Transverse colon (tissue), 4 donors: ENCODE measurements at regions not wholly inside any gene's neighbourhood (a gene's known extent, or its start where the extent isn't known, plus 50 kb on each side); places are given as distances from the start of the nearest gene placed in this dataset.

Experiments
- DNase-seq: peaks from one replicate; pipeline ENCODE4 v3.0.0-alpha.2; 2019
- H3K27ac ChIP-seq, 4 donors: fragments of 200-600 bp; sonication (generic); 2 replicates each; pipeline ENCODE4 v1.5.1; 2016 to 2018; ENCODE audit warnings: inconsistent platforms in 4 of 4
- H3K27me3 ChIP-seq: fragments of 200-600 bp; sonication (generic); 2 replicates; pipeline ENCODE4 v1.5.1; 2017; ENCODE audit warnings: inconsistent platforms
- H3K36me3 ChIP-seq, 4 donors: fragments of 200-600 bp; sonication (generic); 2 replicates each; pipeline ENCODE4 v1.5.1; 2017 to 2019; ENCODE audit warnings: inconsistent platforms in 4 of 4
- H3K4me1 ChIP-seq, 4 donors: fragments of 200-600 bp; sonication (generic); 2 replicates each; pipeline ENCODE4 v1.5.1; 2017 to 2020; ENCODE audit warnings: inconsistent platforms in 4 of 4
- H3K4me3 ChIP-seq, 4 donors: fragments of 200-600 bp; sonication (generic); 1 replicate in 1 of 4; 2 replicates in 3 of 4; pipeline versions ENCODE4 v1.5.1 to v1.6.1; 2017 to 2019; ENCODE audit warnings: inconsistent platforms in 4 of 4
- H3K9me3 ChIP-seq, 2 donors: fragments of 200-600 bp; sonication (generic); 2 replicates each; pipeline ENCODE4 v1.5.1; 2017 to 2019; ENCODE audit warnings: inconsistent platforms in 2 of 2
- EP300 ChIP-seq: sonication (generic); formaldehyde crosslinking; IDR thresholded peaks from one replicate; pipeline ENCODE4 v1.6.1; 2017; ENCODE audit warnings: antibody characterized with exemption, low read depth
- POLR2A ChIP-seq: fragments of 450-650 bp; IDR thresholded peaks from one replicate; pipeline ENCODE4 v1.6.1; 2016; ENCODE audit warnings: antibody characterized with exemption, mild to moderate bottlenecking, moderate library complexity
- POLR2AphosphoS5 ChIP-seq, 3 donors: sonication (generic); formaldehyde crosslinking; IDR thresholded peaks; one replicate each; pipeline ENCODE4 v1.6.1; 2016; ENCODE audit warnings: antibody characterized with exemption in 3 of 3
- WGBS, 2 donors: methylation state at CpG; one replicate each; pipeline ENCODE4 v1.1.5; 2018; ENCODE audit warnings: low coverage in 1 of 2; 5-methylcytosine and 5-hydroxymethylcytosine counted together
- in situ Hi-C, 4 donors: fragments of 200-750 bp; cut with MboI; loops; one replicate each; pipeline versions ENCODE4 v1.15.0 to v1.15.1; 2017; ENCODE audit warnings: low sequenced_read_pairs in 3 of 4, low pct_ligation_motif_present in 1 of 4, low pct_unique_long_range_greater_than_20kb in 1 of 4
- intact Hi-C: fragments of 100-400 bp; cut with DNase I; formaldehyde crosslinking; loops from one replicate; pipeline ENCODE4 v1.15.1; 2023; ENCODE audit warnings: low total_unique reads
- TF ChIP-seq, protein P1 (sequence below), 5 experiments: fragments of 200-600 bp in 3 of 5; fragments of 450-650 bp in 2 of 5; sonication (generic) in 3 of 5; IDR thresholded peaks; 1 replicate in 2 of 5; 2 replicates in 3 of 5; pipeline ENCODE4 v1.5.1; 2016 to 2017; ENCODE audit warnings: antibody characterized with exemption in 5 of 5, inconsistent platforms in 3 of 5, mild to moderate bottlenecking in 2 of 5, moderate library complexity in 1 of 5

DNA sequence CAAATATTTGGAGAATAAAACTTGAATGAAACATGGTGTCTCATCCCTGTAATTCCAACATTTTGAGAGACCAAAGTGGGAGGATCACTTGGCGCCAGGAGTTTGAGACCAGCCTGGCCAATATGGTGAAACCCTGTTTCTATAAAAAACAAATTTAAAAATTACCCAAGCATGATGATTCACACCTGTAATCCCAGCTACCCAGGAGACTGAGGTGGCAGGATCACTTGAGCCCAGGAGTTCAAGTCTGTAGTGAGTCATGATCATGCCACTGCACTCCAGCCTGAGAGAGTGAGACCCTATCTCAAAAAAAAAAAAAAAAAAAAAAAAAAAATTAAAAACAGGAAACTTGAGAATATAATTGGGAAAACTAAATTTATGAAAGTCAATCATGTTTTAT is 481.1 kb downstream of the SEMA3D start:
- H3K4me1 ChIP-seq, result no peaks in the 10 kb centered on the region
- H3K4me3 ChIP-seq, result no peak overlapping the region
- no peak for DNase-seq
- no peak overlapping the region for H3K27ac ChIP-seq
- H3K9me3 ChIP-seq, result no peaks in the 10 kb centered on the region
- 100% methylated on average over 1 of the region's 1 CpG for WGBS, 2 donors
- intact Hi-C loops (no loop called here), in situ Hi-C loops (no loop called here)
- H3K27me3 ChIP-seq, result no peaks in the 10 kb centered on the region
- H3K36me3 ChIP-seq, result no peaks in the 10 kb centered on the region
- TF ChIP-seq POLR2A (no peak), EP300 (no peak), POLR2AphosphoS5 (IDR thresholded peaks at IDR 0.05) (no peak)
- TF ChIP-seq, protein P1, sequence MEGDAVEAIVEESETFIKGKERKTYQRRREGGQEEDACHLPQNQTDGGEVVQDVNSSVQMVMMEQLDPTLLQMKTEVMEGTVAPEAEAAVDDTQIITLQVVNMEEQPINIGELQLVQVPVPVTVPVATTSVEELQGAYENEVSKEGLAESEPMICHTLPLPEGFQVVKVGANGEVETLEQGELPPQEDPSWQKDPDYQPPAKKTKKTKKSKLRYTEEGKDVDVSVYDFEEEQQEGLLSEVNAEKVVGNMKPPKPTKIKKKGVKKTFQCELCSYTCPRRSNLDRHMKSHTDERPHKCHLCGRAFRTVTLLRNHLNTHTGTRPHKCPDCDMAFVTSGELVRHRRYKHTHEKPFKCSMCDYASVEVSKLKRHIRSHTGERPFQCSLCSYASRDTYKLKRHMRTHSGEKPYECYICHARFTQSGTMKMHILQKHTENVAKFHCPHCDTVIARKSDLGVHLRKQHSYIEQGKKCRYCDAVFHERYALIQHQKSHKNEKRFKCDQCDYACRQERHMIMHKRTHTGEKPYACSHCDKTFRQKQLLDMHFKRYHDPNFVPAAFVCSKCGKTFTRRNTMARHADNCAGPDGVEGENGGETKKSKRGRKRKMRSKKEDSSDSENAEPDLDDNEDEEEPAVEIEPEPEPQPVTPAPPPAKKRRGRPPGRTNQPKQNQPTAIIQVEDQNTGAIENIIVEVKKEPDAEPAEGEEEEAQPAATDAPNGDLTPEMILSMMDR (IDR thresholded peaks at IDR 0.05), result no peak

DNA sequence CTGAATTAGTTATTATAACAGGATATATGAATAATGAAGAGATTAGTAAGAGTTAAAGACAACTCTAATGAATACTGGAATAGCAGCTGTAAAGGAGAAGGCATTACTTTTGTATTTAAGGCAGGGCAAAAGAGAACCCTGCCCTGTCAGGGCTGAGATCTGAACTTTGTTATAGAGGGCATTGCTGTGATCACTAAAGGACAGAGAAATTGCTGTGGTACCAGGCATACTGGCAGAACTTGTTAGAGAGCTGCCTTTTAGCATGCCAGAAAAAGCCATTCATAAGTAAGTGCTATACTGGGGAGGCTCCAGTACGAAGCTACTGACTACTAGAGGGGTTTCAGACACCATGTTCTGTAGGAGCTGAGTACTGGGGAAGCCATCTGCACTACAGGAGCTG is 481.8 kb downstream of the SEMA3D start:
- no peak overlapping the region for H3K27ac ChIP-seq
- H3K4me3 ChIP-seq, result no peak overlapping the region
- in situ Hi-C loops (no loop called here), intact Hi-C loops (no loop called here)
- H3K36me3 ChIP-seq, result no peaks in the 10 kb centered on the region
- DNase-seq, result no peak
- no peak for TF ChIP-seq EP300
- no peak for TF ChIP-seq POLR2AphosphoS5 (IDR thresholded peaks at IDR 0.05)
- TF ChIP-seq, protein P1 (IDR thresholded peaks at IDR 0.05), result no peak
- TF ChIP-seq POLR2A, result no peak
- H3K27me3 ChIP-seq, result no peaks in the 10 kb centered on the region
- no peaks in the 10 kb centered on the region for H3K9me3 ChIP-seq
- 64% methylated on average over 1 of the region's 1 CpG; no CpG with 5 or more reads in 1 of the 2 donors for WGBS, 2 donors
- no peaks in the 10 kb centered on the region for H3K4me1 ChIP-seq

- in situ Hi-C loops, result no loop called here
- Histone ChIP-seq H3K36me3 (no peaks in the 10 kb centered on the region), H3K4me1 (no peaks in the 10 kb centered on the region), H3K27ac (no peak overlapping the region), H3K27me3 (no peaks in the 10 kb centered on the region), H3K9me3 (no peaks in the 10 kb centered on the region), H3K4me3 (no peak overlapping the region)
- intact Hi-C loops, result no loop called here
- WGBS, 2 donors, result 72 to 82% methylated on average over 4 of the region's 4 CpGs
- no peak for DNase-seq
- TF ChIP-seq, protein P1 (IDR thresholded peaks at IDR 0.05), result no peak
- TF ChIP-seq POLR2A (no peak), EP300 (no peak), POLR2AphosphoS5 (IDR thresholded peaks at IDR 0.05) (no peak)
These were observed 482.5 kb downstream of the SEMA3D start for GRCh38 chr7:84704380-84704779.

DNA sequence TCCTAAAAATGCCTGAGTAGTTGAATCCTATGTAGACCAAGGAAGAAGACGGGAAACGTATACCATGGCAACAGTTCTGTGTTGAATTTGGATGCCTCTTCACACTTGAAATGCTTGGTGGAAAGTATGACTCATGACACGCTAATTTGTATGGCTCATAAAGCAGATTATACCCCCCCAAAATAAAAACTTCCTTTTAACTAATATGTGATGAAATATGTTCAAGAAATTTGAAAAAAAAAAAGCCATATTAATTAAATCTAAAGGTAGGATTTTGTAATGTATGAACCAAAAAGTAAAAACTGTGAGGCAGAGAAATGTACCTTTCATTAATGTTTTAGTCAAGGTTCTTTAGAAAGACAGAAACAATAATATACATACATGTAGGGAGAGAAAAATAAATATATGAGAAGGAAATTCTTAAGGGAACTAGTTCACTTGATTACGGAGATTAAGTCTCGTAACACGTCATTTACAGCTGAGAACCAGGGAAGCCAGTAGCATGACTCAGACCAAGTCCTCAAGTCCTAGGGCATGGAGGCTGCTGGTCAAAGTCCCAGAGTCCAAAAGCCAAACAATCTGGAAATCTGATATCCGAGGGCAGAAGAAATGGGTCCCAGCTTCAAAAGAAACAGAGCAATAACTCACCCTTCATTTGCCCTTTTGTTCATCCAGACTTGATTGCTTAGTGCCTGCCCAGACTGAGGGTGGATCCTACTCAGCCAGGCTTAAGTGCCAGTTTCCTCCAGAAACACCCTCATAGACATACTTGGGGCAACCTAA is 485.1 kb downstream of the SEMA3D start:
- H3K9me3 ChIP-seq, result no peaks in the 10 kb centered on the region
- H3K36me3 ChIP-seq, result no peaks in the 10 kb centered on the region
- intact Hi-C loops, result no loop called here
- peak; percentile 21 for DNase-seq
- TF ChIP-seq EP300 (no peak), POLR2AphosphoS5 (IDR thresholded peaks at IDR 0.05) (no peak), POLR2A (no peak)
- TF ChIP-seq, protein P1 (IDR thresholded peaks at IDR 0.05), result no peak
- H3K4me3 ChIP-seq, result no peak overlapping the region
- H3K27ac ChIP-seq, result no peak overlapping the region
- no peaks in the 10 kb centered on the region for H3K27me3 ChIP-seq
- in situ Hi-C loops, result no loop called here
- WGBS, 2 donors, result 49 to 50% methylated on average over 6 to 7 of the region's 7 CpGs
- no peaks in the 10 kb centered on the region for H3K4me1 ChIP-seq
